Mesothelial cell of epicardium (in vitro differentiated cells): ENCODE measurements at regions not wholly inside any gene's neighbourhood (a gene's known extent, or its start where the extent isn't known, plus 50 kb on each side); places are given as distances from the start of the nearest gene placed in this dataset.
"Not testable (repeated sequence)": the region's sequence is repeated elsewhere in the genome, so short reads cannot be mapped to it uniquely, and the experiment has no call there.

ENCODE experiments used
- DNase-seq, 2 experiments: peaks; one replicate each; pipeline ENCODE4 v3.0.0; 2021; ENCODE audit warnings: low spot score in 2 of 2; ENCODE audit not compliant: unreplicated experiment in 2 of 2
- H3K27ac Mint-ChIP-seq: 2 replicates; pipeline ENCODE4 v1.8.0; 2021; ENCODE audit warnings: mixed read lengths
- H3K27me3 Mint-ChIP-seq: 2 replicates; pipeline ENCODE4 v1.8.0; 2021; ENCODE audit warnings: low read depth, mixed read lengths
- H3K36me3 Mint-ChIP-seq: 2 replicates; pipeline ENCODE4 v1.8.0; 2021; ENCODE audit warnings: mixed read lengths
- H3K4me1 Mint-ChIP-seq: 2 replicates; pipeline ENCODE4 v1.8.0; 2021; ENCODE audit warnings: mixed read lengths
- H3K4me3 Mint-ChIP-seq: 2 replicates; pipeline ENCODE4 v1.8.0; 2021; ENCODE audit warnings: mild to moderate bottlenecking, moderate library complexity, mixed read lengths
- H3K9me3 Mint-ChIP-seq: 2 replicates; pipeline ENCODE4 v1.8.0; 2021; ENCODE audit warnings: mixed read lengths
- CTCF ChIP-seq: fragments of 200-600 bp; sonication (generic); IDR thresholded peaks from one replicate; pipeline ENCODE4 v1.5.0; 2021; ENCODE audit warnings: antibody characterized with exemption; ENCODE audit not compliant: unreplicated experiment

- TF ChIP-seq CTCF = no peak
- Mint-ChIP-seq H3K4me3 (no peak overlapping the region), H3K4me1 (no peaks in the 10 kb centered on the region), H3K27ac (no peak overlapping the region), H3K27me3 (no peaks in the 10 kb centered on the region), H3K9me3 (no peaks in the 10 kb centered on the region), H3K36me3 (no peaks in the 10 kb centered on the region)
- DNase-seq = no peak
Measured at GRCh38 chr2:215862351-215862771, 151.0 kb downstream of the MREG start.

GRCh38 chr2:215861607-215862350, 151.6 kb downstream of the MREG start:
- no peaks in the 10 kb centered on the region for H3K9me3 Mint-ChIP-seq
- H3K36me3 Mint-ChIP-seq = no peaks in the 10 kb centered on the region
- no peak for TF ChIP-seq CTCF
- H3K4me1 Mint-ChIP-seq = no peaks in the 10 kb centered on the region
- no peak overlapping the region for H3K4me3 Mint-ChIP-seq
- H3K27me3 Mint-ChIP-seq = no peaks in the 10 kb centered on the region
- no peak overlapping the region for H3K27ac Mint-ChIP-seq
- no peak for DNase-seq

GRCh38 chr2:215856080-215856479, 157.3 kb downstream of the MREG start:
- Mint-ChIP-seq H3K4me3 (no peak overlapping the region), H3K9me3 (peaks cover 12% of the 10 kb centered on the region), H3K36me3 (no peaks in the 10 kb centered on the region), H3K27ac (no peak overlapping the region), H3K4me1 (no peaks in the 10 kb centered on the region), H3K27me3 (no peaks in the 10 kb centered on the region)
- TF ChIP-seq CTCF = no peak
- DNase-seq = no peak

- not testable (repeated sequence) for DNase-seq, H3K4me1 Mint-ChIP-seq, H3K4me3 Mint-ChIP-seq, H3K36me3 Mint-ChIP-seq, H3K27me3 Mint-ChIP-seq
- H3K9me3 Mint-ChIP-seq = peaks cover 12% of the 10 kb centered on the region
- peak overlapping the region; percentile 73 for H3K27ac Mint-ChIP-seq
Measured at GRCh38 chr2:215855308-215855707, 158.0 kb downstream of the MREG start.

GRCh38 chr2:215854008-215854407, 159.3 kb downstream of the MREG start:
- no peak for DNase-seq
- no peak for TF ChIP-seq CTCF
- no peaks in the 10 kb centered on the region for H3K27me3 Mint-ChIP-seq
- no peaks in the 10 kb centered on the region for H3K4me1 Mint-ChIP-seq
- H3K36me3 Mint-ChIP-seq = no peaks in the 10 kb centered on the region
- H3K4me3 Mint-ChIP-seq = no peak overlapping the region
- peaks cover 12% of the 10 kb centered on the region for H3K9me3 Mint-ChIP-seq
- no peak overlapping the region for H3K27ac Mint-ChIP-seq

- no peak overlapping the region for H3K27ac Mint-ChIP-seq
- H3K4me1 Mint-ChIP-seq = no peaks in the 10 kb centered on the region
Measured at GRCh38 chr2:215851696-215852095, 161.7 kb downstream of the MREG start.

More at GRCh38 chr2:215851696-215852095, 161.7 kb downstream of the MREG start:
- Mint-ChIP-seq H3K4me3 (no peak overlapping the region), H3K36me3 (no peaks in the 10 kb centered on the region), H3K9me3 (peaks cover 12% of the 10 kb centered on the region), H3K27me3 (no peaks in the 10 kb centered on the region)
- no peak for TF ChIP-seq CTCF
- no peak for DNase-seq
